Heart right ventricle (tissue), 16 donors: ENCODE measurements at regions not wholly inside any gene's neighbourhood (a gene's known extent, or its start where the extent isn't known, plus 50 kb on each side); places are given as distances from the start of the nearest gene placed in this dataset.

Source experiments
- ATAC-seq, 8 donors: fragments of 200-7000 bp; cut with Tn5 transposase; one replicate each; pipeline ENCODE4 v1.9.1; 2020; ENCODE audit warnings: mild to moderate bottlenecking in 8 of 8, moderate library complexity in 8 of 8, moderate number of reproducible peaks in 1 of 8
- DNase-seq, 2 donors: peaks; one replicate each; pipeline ENCODE4 v3.0.0-alpha.2; 2020
- H3K27ac ChIP-seq, 10 donors: fragments of 200-600 bp; sonication (generic) in 2 of 10; one replicate each; pipeline versions ENCODE4 v1.5.0 to v1.8.0; 2020 to 2022; ENCODE audit warnings: mild to moderate bottlenecking in 3 of 10
- H3K27me3 ChIP-seq, 7 donors: fragments of 200-600 bp; one replicate each; pipeline ENCODE4 v1.8.0; 2021 to 2022; ENCODE audit warnings: mild to moderate bottlenecking in 2 of 7
- H3K36me3 ChIP-seq, 9 donors: fragments of 200-600 bp; sonication (generic) in 1 of 9; one replicate each; pipeline versions ENCODE4 v1.5.0 to v1.8.0; 2020 to 2022; ENCODE audit warnings: mild to moderate bottlenecking in 2 of 9
- H3K4me1 ChIP-seq, 9 donors: fragments of 200-600 bp; sonication (generic) in 1 of 9; one replicate each; pipeline versions ENCODE4 v1.5.0 to v1.8.0; 2020 to 2022; ENCODE audit warnings: mild to moderate bottlenecking in 4 of 9
- H3K4me3 ChIP-seq, 10 donors: fragments of 200-600 bp; sonication (generic) in 2 of 10; one replicate each; pipeline versions ENCODE4 v1.5.0 to v1.8.0; 2020 to 2022; ENCODE audit warnings: mild to moderate bottlenecking in 7 of 10, moderate library complexity in 2 of 10
- H3K9me3 ChIP-seq, 11 donors: fragments of 200-600 bp in 10 of 11; sonication (generic) in 2 of 11; one replicate each; pipeline versions ENCODE4 v1.5.0 to v1.8.0; 2013 to 2022; ENCODE audit warnings: mild to moderate bottlenecking in 2 of 11, control low read depth in 1 of 11, moderate library complexity in 1 of 11
- WGBS, 2 donors: extraction: QIAGEN DNeasy Blood & Tissue Kit; methylation state at CpG; one replicate each; pipeline ENCODE4 v1.1.7; 2013; ENCODE audit warnings: inconsistent platforms in 1 of 2; 5-methylcytosine and 5-hydroxymethylcytosine counted together
- intact Hi-C, 10 donors: fragments of 100-400 bp; cut with DNase I; formaldehyde crosslinking; loops; one replicate each; pipeline versions ENCODE4 v1.11.1 to v1.14.2; 2022
- TF ChIP-seq, protein P1 (sequence below), 9 donors: fragments of 200-600 bp; sonication (generic) in 2 of 9; IDR thresholded peaks; one replicate each; pipeline versions ENCODE4 v1.5.0 to v1.8.0; 2021 to 2022; ENCODE audit warnings: antibody characterized with exemption in 9 of 9, mild to moderate bottlenecking in 5 of 9, moderate library complexity in 1 of 9
- donor health status: Arrhythmogenic right ventricular cardiomyopathy.
- donor health status: ischemic (EF 13 %, LVEDD 7.1; RV severe dilation, severe dysfunction).
- donor health status: healthy with polysubstance abuse.
- donor health status: DM: no; HTN: yes; CAD: no.
- donor health status: DM: no; HTN: no; CAD: no.
- donor health status: ischemic (EF 25% LVEDD 6.9; RV normal size, moderate dysfunction).
- donor health status: ischemic (EF 25% LVEDD 5.7; RV mildly dilated, moderate dysfunction).
- donor health status: healthy.
- donor health status: DM: yes; HTN: yes; CAD: no.
- donor health status: Ischemic cardiomyopathy.
- donor health status: ischemic (EF 35%, LVEDD 5.7; RV mildly dilated, moderate dysfunction).
- donor health status: nonischemic (EF 11% LVEDD 7.7; RV severe dilation, severe dysfunction).
- donor health status: DM: yes; HTN: yes; CAD: no.
- donor health status: PGD.
- donor health status: ischemic (EF 29% LVEDD 5.4; RV normal size, mild dysfunction).
- donor health status: nonischemic (EF 23%, LVEDD 6.1; RV moderate dilation, normal function).

DNA sequence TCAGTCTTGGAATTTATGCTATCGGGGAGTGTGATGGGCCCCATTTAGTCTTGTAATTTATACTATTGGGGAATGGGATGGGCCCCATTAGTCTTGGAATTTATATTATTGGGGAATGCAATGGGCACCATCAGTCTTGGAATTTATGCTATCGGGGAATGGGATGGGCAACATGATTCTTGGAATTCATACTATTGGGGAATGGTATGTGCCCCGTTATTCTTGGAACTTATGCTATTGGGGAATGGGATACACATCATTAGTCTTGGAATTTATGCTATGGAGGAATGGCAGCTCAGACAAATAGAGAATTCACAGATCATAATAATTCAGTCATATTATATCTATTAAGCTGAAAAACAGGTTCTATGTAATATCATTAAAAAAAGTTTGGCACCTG, 300.3 kb downstream of the SMOC2 start:
- no peak overlapping the region for H3K4me3 ChIP-seq
- no peak for DNase-seq
- ATAC-seq = no peak
- intact Hi-C loops = no loop called here
- 90 to 96% methylated on average over 3 of the region's 3 CpGs for WGBS, 2 donors
- H3K27me3 ChIP-seq = no peaks in the 10 kb centered on the region
- no peaks in the 10 kb centered on the region for H3K4me1 ChIP-seq
- no peak overlapping the region for H3K27ac ChIP-seq
- TF ChIP-seq, protein P1, sequence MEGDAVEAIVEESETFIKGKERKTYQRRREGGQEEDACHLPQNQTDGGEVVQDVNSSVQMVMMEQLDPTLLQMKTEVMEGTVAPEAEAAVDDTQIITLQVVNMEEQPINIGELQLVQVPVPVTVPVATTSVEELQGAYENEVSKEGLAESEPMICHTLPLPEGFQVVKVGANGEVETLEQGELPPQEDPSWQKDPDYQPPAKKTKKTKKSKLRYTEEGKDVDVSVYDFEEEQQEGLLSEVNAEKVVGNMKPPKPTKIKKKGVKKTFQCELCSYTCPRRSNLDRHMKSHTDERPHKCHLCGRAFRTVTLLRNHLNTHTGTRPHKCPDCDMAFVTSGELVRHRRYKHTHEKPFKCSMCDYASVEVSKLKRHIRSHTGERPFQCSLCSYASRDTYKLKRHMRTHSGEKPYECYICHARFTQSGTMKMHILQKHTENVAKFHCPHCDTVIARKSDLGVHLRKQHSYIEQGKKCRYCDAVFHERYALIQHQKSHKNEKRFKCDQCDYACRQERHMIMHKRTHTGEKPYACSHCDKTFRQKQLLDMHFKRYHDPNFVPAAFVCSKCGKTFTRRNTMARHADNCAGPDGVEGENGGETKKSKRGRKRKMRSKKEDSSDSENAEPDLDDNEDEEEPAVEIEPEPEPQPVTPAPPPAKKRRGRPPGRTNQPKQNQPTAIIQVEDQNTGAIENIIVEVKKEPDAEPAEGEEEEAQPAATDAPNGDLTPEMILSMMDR (IDR thresholded peaks at IDR 0.05) = no peak
- H3K36me3 ChIP-seq = no peaks in the 10 kb centered on the region
- H3K9me3 ChIP-seq = peaks cover 0 to 22% (median 7%) of the 10 kb centered on the region in 11 donors

DNA sequence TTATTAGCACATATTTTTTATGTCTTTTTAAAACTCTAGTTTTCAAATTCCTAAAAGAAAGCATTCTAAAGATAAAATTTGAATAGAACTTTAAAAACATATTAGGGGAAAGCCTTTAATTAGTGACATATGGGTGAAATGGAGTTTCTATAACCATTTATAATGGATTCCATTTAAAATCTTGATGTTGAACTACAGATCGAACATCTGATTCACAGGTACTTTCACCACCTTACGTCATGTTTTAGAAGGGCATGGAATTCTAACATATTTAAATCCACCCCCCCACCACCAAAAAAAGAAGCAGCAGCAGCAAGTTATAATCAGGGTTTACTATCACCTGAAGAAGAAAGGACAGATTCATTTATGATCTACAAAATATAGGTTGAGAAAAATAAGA, 298.4 kb downstream of the SMOC2 start:
- WGBS, 2 donors = 91 to 97% methylated on average over 2 of the region's 2 CpGs

DNA sequence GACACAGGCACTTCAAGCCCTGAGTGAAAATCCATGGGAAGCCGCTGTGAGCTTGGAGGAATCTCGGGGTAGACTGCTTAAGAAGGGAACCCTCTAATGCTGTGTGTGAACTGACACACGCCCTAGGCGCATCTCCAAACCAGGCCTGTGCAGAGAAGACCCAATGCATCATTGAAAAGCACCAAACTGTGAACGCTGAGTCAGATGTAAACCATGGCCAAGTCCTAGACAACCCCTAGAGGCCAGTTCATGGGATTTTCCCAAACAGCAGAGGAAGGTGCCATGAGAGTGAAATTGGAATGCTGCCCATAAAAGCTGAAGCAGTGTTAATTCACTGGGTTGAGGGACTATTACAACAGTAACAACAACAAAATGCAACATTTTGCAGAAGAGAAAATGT, 296.5 kb downstream of the SMOC2 start:
- TF ChIP-seq, protein P1 (IDR thresholded peaks at IDR 0.05) = no peak
- Histone ChIP-seq H3K27ac (no peak overlapping the region), H3K36me3 (no peaks in the 10 kb centered on the region), H3K4me3 (no peak overlapping the region), H3K4me1 (no peaks in the 10 kb centered on the region), H3K9me3 (peaks cover 0 to 22% (median 7%) of the 10 kb centered on the region in 11 donors), H3K27me3 (no peaks in the 10 kb centered on the region)
- WGBS, 2 donors = 91 to 93% methylated on average over 5 of the region's 5 CpGs
- DNase-seq (no peak), ATAC-seq (no peak)
- intact Hi-C loops = no loop called here

More for the DNA sequence above, 298.4 kb downstream of the SMOC2 start:
- no peak for ATAC-seq
- intact Hi-C loops = no loop called here
- Histone ChIP-seq H3K27me3 (no peaks in the 10 kb centered on the region), H3K36me3 (no peaks in the 10 kb centered on the region), H3K9me3 (peaks cover 0 to 22% (median 7%) of the 10 kb centered on the region in 11 donors), H3K4me3 (no peak overlapping the region), H3K4me1 (no peaks in the 10 kb centered on the region), H3K27ac (no peak overlapping the region)
- TF ChIP-seq, protein P1 (IDR thresholded peaks at IDR 0.05) = no peak
- DNase-seq = no peak

DNA sequence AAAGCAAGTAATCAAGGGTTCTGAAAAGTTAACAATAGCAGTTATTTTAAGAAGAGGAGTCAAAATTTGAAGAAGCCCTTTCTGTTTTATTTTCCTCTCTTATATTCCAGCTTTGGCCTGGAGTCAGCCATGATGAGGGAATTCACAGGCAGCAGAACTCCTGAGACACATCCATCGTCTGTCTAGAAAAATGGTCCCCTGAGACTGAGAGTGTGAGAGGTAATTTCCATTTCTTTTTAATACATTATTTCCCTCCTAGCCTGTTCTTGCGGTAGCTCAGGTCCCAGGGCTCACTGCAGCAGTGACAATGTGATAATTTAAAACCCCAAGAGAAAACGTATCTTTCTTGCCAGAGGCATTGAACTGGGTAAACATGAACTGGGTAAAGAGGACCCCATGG, 296.0 kb downstream of the SMOC2 start:
- no peak for DNase-seq
- intact Hi-C loops = no loop called here
- no peak for ATAC-seq
- Histone ChIP-seq H3K27ac (no peak overlapping the region), H3K36me3 (no peaks in the 10 kb centered on the region), H3K4me1 (no peaks in the 10 kb centered on the region), H3K4me3 (no peak overlapping the region), H3K27me3 (no peaks in the 10 kb centered on the region), H3K9me3 (peaks cover 0 to 22% (median 7%) of the 10 kb centered on the region in 11 donors)
- 77 to 83% methylated on average over 3 of the region's 3 CpGs for WGBS, 2 donors
- TF ChIP-seq, protein P1 (IDR thresholded peaks at IDR 0.05) = no peak
